NCI-H345 treated with DMSO at 0.1 percent for 48 hours (cell line): ENCODE measurements at regions not wholly inside any gene's neighbourhood (a gene's known extent, or its start where the extent isn't known, plus 50 kb on each side); places are given as distances from the start of the nearest gene placed in this dataset.
A peak's percentile ranks its signal among the peaks of the same experiment; 100 is the strongest.
"Not testable (repeated sequence)": the region's sequence is repeated elsewhere in the genome, so short reads cannot be mapped to it uniquely, and the experiment has no call there.

Experiments used
- DNase-seq: peaks from one replicate; lab custom pipeline; 2025; ENCODE audit not compliant: unreplicated experiment; lab: John Stamatoyannopoulos, UW

- no peak for DNase-seq
Observed at GRCh38 chr20:12112665-12113064, 195.0 kb downstream of the BTBD3 start.

GRCh38 chr20:12113075-12113467 is 195.4 kb downstream of the BTBD3 start:
- DNase-seq, result no peak

DNA sequence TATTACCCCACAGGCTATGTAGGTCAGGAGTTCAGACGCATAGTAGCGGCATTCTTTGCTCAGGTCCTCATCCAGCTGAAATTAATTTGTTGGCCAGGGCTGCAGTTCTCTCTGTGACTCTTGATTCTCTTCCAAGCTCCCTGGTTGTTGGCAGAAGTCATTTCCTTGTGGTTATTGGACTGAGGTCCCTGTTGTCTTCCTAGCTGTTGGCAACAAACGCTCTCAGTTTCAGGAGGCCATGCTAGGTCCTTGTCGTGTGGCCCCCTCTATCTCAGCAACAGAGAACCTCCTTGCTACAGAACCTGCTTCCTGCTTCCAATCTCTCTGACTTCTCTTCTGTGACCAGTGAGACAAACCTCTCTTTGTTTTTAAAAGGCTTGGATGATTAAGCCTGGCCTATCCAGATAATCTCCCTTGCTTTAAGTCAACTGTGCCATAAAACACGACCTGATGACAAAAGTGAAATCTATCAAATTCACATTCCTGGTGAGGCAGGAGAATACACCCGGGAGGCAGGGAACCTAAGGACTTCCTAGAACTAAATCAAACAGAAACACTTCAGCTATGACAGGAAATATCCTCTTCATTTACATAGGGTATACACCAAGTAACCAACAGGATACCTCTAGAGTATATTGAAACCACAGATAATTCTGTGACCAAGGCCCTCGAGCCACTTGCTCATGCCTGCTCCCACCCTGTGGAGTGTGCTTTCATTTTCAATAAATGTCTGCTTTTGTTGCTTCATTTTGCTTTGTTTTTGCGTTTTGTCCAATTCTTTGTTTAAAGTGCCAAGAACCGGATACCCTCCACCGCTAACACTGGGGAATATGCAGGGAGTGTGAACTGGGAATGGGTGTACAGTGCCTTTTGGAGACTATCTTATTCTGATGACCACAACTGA is 196.0 kb downstream of the BTBD3 start:
- DNase-seq, result no peak

DNA sequence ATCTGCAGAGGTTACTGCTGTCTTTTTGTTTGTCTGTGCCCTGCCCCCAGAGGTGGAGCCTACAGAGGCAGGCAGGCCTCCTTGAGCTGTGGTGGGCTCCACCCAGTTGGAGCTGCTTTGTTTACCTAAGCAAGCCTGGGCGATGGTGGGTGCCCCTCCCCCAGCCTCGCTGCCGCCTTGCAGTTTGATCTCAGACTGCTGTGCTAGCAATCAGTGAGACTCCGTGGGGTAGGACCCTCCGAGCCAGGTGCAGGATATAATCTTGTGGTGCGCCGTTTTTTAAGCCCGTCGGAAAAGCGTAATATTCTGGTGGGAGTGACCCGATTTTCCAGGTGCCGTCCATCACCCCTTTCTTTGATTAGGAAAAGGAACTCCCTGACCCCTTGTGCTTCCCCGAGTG is 211.4 kb downstream of the BTBD3 start:
- not testable (repeated sequence) for DNase-seq

GRCh38 chr20:12129532-12129931 is 211.8 kb downstream of the BTBD3 start:
- not testable (repeated sequence) for DNase-seq

- DNase-seq, result no peak
Observed at GRCh38 chr20:12130781-12131180, 213.1 kb downstream of the BTBD3 start.

- DNase-seq, result no peak
Observed at GRCh38 chr20:12133553-12133952, 215.9 kb downstream of the BTBD3 start.

DNA sequence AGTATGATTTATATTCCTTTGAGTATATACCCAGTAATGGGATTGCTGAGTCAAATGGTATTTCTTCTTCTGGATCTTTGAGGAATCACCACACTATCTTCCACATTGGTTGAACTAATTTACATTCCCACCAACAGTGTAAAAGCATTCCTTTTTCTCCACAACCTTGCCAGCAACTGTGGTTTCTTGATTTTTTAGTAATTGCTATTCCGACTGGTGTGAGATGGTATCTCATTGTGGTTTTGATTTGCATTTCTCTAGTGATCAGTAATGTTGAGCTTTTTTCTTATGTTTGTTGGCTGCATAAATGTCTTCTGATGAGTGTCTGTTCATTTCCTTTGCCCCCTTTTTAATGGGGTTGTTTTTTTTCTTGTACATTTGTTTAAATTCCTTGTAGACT is 228.3 kb downstream of the BTBD3 start:
- DNase-seq, result not testable (repeated sequence)

DNA sequence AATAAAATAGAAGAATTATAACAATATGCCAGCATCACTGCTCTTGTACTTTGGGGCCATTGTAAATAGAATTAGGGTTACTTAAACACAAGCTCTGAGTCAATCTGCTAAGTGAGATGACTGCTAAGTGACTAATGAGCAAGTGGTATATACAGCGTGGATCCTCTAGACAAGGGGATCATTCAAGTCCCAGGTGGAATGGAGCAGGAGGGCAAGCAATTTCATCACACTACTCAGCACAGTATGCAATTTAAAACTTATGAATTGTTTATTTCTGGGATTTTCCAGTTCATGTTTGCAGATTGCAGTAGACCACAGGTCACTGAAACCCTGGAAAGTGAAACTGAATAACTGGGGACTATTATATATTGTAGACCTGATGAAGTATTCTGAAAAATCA is 235.3 kb downstream of the BTBD3 start:
- DNase-seq, result no peak

- DNase-seq, result no peak
Observed at GRCh38 chr20:12153628-12154027, 235.9 kb downstream of the BTBD3 start.

DNA sequence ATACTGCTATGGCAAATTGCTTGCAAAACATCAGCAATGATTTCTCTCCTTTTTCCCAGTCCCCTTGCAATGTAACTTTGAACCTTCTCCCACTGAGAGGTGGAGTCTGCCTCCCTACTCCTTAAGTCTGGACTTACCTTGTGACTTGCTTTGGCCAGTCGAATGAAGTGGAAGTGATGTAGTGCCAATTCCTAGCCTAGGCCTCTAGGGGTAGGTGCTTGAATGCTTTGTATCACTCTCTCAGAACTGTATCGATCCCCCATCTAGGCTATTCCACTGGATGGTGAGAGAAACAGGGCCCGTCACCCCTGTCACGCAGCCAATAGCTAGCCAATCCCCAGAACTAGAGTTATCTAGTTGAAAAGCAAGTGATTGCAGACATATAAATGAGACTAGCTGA is 238.6 kb downstream of the BTBD3 start:
- DNase-seq, result no peak

DNA sequence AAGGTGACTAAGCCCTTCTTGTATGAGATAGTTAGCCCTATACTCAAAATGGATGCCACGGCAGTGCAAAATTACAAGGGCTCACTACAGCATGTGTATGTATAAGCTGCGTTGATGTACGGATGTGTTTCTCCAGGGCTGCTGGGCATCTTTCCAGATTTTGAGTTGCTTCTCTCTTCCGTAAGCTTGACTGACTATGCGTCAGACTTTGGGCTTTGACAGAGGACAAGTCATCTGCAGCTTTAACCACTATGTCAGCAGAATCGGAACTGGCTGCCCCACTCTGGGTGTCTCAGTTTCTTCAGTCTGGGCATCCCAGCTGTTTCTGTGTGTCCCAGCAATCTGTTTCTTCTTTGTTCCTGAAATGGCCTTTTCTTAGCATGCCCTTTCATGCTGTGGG is 241.6 kb downstream of the BTBD3 start:
- no peak for DNase-seq

DNA sequence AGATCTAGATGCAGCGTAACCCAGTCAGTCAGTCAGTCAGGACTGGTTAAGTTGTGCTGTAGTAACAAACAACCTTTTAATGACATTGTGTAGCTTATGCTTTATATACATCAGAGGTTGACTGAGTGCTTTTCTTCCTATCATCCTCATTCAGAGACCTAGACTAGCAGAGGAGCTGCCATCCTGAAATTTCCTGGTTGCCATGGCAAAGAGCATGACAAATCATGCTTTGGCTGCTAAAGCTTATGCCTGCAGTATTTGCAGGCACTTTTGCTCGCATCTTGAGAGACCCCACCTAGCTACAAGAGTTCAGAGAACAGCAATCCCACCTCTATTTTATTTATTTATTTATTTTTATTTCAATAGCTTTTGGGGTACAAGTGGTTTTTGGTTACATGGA is 244.0 kb downstream of the BTBD3 start:
- no peak for DNase-seq

- DNase-seq, result no peak
Observed at GRCh38 chr20:12166053-12166717, 248.5 kb downstream of the BTBD3 start.

- no peak for DNase-seq
Observed at GRCh38 chr20:12170406-12170805, 252.7 kb downstream of the BTBD3 start.

DNA sequence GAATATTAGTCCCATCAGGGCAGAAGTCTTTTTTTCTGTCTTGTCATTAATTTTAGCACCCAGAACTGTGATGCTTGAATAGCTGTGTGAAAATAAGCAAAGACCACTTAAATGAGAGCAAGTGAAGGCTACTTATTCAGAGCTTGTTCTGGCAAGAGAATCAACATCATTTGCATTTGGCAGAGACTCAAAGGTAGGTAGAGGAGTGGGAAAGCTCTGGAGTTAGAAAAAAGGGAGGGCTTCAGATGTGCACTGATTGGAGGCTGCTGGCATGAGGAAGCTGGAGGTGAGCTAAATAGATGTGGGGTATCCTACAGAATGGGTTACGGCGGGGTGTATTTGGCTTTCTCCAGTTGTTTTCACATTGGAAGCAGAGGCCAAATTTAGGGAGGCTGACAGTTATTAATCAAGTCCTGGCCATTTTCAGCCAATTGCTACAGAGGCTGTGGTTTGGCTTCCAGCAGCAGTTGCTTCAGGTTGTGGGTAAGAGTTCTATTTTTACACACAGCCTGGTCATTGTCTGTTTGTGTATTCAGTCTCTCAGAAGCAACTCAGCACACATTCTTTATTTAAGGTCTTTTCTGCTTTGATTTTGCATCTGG is 254.3 kb downstream of the BTBD3 start:
- peak; percentile 80 for DNase-seq

DNA sequence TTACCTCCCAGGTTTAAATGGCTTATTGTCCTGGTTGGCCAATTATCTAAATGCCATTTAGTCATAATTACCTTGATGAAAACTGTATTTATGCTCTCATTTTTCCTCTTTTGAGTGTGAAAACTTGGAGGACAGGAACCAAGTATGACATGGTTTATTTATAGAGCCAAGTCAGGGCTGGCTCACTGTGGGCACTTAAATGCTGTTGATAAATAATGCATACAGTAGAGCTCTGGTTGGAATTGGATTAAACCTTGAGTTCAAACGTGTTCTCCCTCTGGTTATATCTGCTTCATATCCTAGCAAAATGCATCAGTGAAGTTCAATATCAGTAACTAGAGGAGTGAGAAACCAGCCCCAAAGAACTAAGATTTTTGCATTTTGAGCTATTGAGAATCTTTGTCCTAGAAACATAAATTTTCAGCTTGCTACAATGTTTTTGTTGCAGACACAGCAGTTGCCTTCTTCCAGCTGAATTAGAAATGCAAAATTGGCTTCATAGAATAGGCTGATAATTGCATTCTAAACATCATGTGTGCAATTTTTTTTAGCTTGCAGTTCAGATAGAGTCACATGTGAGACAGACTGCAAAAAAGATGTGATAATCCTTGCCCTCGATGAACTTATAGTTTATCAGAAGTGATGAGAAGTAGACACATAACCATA is 255.8 kb downstream of the BTBD3 start:
- DNase-seq, result no peak

GRCh38 chr20:12175538-12175937 is 257.8 kb downstream of the BTBD3 start:
- no peak for DNase-seq

- no peak for DNase-seq
Observed at GRCh38 chr20:12177657-12178293, 260.1 kb downstream of the BTBD3 start.

DNA sequence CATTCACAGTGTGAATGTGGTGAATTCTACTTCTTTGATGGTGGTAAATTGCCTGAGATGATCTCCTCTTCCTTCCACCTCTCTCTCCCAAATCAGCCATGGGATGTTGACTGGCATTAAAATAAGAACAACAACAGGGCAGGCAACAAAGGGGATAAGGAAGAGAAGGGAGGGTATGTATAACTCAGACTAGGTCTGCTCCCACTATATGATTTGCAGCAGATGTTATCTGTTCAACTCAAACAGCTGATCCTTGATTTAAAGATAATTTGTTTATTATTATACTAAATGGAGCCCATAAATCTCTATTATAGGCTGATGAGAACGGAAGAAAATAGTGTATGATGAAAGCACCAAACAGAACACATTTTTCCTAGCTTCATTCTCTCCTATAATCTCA is 262.0 kb downstream of the BTBD3 start:
- no peak for DNase-seq

- DNase-seq, result no peak
Observed at GRCh38 chr20:12180107-12180661, 262.5 kb downstream of the BTBD3 start.
